Non-pigmented ciliary epithelial cell (primary cell): ENCODE measurements at regions not wholly inside any gene's neighbourhood (a gene's known extent, or its start where the extent isn't known, plus 50 kb on each side); places are given as distances from the start of the nearest gene placed in this dataset.

Experiments used
- DNase-seq: peaks from one replicate; pipeline ENCODE4 v3.0.0-alpha.2; 2010; ENCODE audit warnings: low read depth

DNA sequence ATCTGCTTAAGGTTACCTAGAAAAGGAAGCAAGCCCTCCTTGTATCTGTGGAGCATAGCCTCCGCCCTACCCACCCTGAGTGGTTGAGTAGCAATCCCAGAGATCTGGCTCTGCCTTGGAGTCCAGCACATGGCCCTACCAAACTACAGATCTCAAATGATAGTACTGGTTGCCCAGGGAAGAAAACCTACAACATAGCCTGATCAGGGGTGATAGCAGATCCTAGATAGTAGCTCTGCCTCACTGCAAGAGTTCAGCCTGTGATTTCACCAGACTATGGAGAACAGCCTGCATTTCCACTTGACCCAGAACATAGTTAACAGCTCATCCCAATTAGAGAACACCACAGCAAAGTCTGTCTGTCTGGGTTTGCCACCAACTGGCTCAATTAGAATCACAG lies 279.5 kb downstream of the ETNK1 start:
- no peak for DNase-seq

DNA sequence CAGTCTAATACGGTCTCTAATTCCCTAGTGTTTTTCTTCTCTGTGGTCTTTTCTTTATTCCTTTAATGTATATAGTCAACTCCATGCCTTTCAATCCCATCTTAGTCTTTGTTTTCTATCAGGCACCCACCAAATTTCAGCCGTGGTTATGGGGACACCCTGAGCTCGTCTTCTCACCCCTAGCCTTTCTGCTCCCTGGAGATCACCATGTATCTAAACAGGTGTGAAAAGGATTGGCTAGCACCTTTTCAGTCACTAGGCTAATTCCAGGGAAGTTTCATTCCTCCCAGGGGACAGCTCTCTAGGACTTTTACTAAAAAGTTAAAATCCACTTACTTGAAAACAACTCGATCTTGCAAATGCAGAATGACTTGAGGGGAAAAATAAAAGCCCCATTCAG lies 291.3 kb downstream of the ETNK1 start:
- DNase-seq = no peak

DNA sequence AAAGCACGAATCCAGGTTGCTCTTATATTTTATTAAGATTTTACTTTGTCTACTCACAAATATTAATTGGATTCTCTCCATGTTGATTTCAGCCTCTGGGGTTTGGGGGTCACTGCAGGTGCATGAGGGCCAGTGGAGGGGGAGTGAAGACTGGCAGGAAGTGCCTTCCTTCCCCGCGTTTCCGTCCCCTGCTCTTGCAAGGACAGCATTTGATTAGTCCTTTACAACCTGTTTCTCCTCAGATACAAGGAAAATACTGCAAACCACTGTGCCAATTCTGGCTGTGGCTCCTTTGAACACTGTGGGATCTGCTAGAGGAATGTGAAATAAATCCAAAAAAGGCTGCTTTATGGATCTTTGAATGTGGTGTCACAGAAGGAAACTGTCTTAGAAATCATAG lies 291.8 kb downstream of the ETNK1 start:
- no peak for DNase-seq

DNA sequence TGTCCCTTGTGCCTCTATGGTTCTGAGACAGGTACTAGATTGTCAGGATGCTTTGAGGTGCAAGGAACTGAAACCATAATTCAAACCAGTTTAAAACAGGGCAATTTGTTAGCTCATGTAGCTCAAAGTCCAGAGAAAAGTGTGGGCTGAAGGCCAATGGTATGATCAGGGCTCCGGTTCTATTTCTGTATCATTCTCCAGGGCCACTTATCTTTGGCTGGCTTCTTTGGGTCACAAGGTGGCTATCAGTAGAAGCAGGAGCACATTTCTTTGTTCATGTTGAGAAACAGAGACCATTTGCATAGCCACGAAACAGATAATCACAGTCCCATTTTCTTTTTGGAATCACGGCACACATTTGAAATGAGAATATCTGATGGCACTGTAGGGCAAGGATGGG lies 294.9 kb downstream of the ETNK1 start:
- DNase-seq = no peak

DNA sequence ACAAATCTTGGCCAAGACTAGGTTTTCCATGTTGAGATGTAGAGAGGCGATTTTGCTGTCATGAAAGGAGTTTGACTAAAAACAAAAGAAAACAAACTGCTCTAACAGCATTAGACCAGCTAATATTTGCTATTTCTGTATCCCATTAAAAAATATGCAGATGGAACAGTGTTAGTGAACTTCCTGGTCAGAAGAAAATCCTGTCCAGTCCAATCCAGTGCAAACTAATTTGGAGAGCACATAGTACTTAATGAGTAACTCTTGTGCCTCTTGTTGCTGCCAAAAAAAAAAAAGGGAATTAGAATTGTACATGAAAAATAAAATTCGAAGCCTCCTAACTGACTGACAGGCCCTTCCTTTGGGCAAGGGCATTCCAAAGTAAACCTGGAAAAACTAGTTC lies 298.8 kb downstream of the ETNK1 start:
- no peak for DNase-seq

DNA sequence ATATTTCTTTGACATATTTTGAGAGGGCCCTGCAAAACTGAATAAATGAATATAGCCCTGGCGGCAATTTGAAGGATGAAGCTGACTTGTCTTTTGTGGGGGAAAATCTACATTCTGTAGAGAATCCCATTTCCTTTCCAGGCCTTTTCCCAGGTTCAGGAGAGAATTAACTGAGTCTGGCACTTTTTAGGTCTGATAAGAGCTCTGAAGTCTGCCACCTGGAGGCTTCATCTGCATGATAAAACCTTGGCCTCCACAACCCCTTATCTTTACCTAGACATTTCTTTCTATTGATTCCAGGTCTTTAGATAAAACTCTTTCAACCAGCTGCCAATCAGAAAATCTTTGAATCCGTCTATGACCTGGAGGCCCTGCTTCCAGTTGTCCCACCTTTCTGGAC lies 299.4 kb downstream of the ETNK1 start:
- DNase-seq = no peak

DNA sequence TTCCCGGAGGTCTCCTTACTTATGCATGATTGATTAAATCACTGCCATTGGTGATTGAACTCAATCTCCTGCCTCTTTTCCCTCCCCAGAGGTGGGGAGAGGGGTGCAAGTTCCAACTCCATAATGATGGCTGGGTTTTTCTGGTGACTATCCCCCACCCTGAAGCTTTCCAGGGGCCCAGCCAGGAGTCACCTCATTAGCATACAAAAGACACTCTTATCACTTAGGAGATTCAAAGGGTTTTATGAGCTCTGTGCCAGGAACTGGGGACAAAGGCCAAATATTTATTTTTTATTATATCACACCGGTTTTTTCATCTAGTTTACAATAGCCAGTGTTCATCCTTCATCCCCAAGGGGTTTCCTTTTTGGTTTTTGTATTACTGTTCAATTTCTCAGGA lies 300.7 kb downstream of the ETNK1 start:
- no peak for DNase-seq

DNA sequence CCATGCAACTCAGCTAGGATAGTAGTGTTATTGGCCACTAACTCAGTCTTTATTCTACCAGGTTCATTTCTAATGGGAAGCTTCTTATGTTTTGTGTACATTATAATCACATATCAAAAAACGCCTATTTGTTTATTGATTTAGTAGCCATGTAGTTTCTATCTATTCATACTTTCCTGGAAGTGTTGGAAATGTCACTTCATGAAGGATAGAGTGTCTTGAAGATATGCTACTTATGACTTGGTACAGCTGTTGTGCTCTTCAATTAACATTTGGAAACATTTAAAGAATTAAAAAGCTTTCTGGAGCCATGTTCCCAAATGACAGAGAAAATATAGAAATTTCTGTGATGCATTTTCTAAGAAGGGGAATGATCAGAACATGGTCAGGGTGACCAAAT lies 307.5 kb downstream of the ETNK1 start:
- no peak for DNase-seq

DNA sequence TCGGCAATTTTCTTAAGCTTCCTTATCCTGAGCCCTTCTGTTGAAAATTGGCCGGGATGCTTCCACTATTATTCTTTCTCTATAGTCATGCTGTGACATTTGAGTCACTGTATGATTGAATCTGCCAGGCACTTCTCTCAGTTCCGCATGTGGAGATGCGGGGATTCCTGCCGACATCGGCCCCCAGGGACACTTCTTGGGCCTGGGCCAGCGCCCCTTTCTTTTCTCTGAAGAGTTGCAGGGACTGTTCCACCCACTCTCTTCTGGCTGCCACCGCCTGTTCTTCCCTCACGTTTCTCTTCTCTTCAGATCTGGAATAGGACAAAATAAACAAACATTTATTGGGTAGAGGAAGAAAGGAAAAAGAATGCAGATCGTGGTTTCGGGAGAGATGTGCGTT lies 310.1 kb downstream of the ETNK1 start:
- DNase-seq = no peak

DNA sequence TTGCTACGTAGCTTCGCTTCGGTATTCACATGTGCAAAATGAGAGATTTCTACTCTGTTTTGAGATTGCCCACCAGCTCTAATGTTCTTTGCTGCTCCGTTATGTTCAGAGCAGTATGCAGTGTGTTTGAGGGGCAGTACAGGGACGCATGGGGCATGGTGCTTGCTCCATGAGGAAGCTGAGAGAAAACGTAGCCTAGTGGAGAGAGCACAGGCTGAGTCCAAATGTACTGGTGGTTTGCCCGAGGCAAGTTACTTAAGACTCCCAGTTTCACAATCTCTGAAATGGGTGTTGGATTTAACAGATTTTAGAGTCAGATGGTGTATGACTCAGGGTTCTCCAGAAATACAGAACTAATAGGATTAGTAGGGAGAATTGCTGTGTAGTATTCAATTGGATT lies 310.5 kb downstream of the ETNK1 start:
- DNase-seq = no peak

DNA sequence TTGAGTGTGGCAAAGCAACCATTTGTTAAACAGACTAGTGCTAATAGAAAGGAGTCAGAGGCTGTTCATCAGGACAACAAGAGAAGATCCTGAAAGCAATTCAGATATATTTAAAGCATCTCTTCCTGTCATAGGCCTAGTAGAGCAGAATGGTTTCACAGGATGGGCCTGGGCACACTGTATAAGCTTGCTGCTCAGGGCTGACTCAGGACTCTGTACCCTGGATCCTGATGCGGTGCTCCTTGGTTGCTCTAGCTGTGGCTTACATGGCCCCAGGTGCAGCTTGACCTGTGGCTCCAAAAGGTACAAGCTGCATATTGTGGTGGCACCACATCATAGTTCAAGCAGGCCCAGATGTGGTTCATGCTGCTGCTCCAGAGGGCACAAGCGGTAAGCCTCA lies 313.4 kb downstream of the ETNK1 start:
- DNase-seq = no peak

DNA sequence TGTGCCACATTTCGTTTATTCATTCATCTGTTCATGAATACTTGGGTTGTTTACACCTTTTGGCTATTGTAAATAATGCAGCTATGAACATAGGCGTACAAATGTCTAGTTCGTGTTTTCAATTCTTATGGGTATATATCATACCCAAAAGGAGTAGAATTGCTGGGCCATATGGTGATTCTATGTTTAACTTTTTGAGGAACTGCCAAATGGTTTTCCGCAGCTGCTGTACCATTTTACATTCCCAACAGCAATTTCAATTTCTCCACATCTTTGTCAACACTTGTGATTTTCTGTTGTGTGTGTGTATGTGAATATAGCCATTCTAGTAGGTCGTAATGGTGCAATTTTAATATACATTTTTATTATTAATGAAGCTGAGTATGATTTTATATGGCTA lies 326.2 kb downstream of the ETNK1 start:
- DNase-seq = no peak

DNA sequence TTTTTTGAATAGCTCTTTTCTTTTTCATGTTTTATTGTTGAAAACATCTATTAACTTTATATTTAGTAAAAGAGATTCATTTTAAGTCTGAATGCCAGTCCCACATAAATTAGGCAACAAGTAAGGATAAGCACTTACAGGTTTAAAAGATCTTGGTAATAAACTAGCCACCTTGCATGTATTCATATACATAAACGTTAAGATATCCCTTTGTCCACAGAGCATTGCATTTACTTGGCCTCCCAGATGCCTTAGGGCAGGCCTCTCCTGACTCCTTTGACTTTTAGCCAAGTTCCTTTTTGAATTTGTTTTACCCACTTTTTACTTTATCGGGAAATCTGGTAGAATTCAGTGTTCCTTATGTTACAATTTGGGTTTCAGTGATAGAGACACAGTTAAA lies 331.7 kb downstream of the ETNK1 start:
- DNase-seq = no peak

DNA sequence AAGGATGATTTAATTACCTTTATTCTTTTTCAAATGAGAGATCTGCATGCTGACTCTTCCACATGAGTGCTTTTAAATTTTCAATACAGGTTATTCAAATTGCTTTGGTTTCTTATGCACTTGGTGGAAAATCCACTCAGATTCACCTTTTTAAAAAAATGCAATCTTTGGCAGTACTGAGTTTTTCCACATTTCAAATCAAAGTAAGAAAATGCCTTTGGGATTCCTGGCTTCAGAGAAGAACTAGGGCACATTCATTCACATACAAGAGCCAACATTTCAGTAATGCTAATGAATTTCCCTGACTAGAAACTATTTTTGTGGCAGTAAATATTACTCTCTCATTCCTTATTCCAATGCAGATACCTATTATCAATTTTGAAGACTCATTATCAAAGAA lies 342.2 kb downstream of the ETNK1 start:
- no peak for DNase-seq

DNA sequence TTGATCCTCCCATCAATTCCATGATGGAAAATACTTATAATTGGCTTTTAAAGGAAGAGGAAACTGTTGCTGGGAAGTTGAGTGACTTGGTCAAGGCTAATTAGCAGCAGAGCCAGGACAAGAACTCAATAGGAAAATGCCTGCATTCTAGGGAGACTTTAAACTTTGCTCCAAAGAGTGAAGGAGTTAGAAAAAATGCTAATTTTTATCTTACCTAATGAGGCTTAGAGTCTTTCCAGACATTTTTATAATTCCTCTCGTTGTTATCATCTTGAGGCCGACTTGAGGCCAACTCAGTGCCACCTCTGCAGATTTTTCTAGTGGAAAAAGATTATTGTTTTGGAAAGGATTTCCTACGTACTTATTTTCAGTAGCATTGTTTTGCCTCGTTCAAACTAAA lies 344.6 kb downstream of the ETNK1 start:
- DNase-seq = no peak

DNA sequence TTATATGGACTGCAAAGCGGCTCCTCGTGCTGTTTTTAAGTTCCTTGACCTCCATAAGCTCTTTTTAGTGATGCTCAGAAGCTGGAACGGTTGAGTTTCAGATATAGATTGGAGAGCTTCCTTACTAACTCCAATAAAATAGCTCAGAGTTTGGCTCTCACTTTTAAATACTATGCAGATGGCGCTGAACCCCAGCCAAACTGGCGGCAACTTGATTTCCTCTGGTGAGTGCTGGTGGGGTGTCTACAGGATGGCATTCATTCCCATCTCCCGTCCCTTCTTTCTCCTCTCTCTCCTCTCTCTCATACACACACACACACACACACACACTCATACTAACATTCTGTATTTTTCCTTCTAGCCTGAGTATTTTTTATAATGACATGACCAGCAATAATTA lies 346.3 kb downstream of the ETNK1 start:
- no peak for DNase-seq

DNA sequence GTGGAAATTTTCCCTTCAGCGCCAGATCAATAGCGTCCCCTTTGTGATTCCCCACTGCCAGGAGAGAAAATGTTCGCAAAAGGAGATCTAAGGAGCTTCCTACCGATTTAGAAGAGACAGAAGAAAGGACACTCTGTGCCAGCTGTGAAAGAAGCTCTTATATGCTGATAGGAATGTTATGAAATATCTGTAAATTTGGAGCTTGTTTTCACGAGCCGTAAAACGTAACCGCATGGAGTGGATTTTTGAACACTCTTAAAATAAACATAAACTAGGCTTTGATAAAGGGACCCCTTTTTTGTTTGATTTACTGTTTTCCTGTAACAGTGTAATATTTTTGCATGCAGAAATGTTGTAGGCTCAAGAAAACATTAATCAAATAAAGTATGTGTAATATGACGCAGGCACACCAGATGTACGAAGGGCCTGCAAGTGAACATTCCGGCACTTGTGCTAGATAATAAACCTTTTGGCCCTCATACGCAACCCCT lies 346.8 kb downstream of the ETNK1 start:
- DNase-seq = no peak

DNA sequence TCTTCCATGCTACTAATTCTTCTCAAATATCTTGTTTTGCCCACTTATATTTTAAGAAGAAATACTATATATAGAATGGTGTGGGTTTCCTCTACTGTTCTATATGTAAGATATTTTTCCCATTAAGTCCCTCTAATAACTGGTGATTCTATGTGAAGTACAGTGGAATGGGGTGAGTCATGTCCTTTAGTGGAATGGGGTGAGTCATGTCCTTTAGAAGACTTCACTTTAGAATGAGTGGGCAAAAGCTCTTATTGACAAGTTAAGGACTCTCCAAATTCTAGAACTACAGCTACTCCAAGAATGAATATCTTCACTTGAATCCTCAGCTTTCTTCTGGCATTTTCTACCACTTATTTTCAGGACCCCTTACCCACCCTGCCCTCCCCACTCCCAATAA lies 349.9 kb downstream of the ETNK1 start:
- peak; percentile 89 for DNase-seq

DNA sequence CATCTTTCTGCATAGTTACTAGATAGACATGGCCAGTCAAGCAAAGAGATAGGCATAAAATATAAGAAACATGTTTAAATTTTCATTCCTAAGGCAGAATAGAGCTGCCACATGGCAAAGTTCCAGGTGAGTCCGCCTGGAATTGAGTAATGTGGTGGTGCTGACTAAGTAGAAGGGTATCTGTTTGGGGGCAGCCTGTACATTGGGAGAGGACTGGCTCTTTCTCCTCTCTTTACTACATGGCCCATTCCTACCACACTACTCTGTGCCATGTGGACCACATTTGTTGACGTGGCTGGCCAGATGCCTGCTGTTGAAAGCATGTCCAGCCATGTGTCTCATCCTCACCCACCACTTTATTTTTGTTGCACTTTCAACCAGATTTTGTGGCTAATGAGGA lies 354.0 kb downstream of the ETNK1 start:
- peak; percentile 82 for DNase-seq

DNA sequence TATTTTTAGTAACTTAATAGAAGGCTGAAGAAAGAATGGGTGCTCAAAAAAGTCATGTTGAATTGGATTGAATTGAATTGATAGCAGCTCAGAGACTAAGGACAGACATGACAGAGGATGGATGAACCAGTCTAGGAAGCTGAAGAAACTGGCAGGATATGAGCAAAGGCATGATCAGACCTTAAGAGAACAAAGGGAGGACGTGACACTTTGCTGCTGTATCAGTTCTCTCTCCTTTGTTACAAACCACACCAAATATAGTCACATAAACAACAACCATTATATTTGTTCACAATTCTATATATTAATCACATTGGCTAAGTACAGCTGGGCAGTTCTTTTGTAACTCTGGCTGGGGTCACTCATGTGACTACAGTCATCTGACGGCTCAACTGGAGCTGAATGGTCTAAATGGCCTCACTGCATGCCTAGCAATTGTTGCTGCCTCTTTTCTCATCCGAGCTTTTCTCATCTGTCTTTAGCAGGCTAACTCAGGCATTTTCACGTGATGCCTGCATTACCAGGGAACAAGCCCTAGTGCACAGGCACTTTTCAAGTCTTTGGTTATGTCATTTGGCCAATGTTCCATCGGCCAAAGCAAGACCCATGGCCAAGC lies 355.0 kb downstream of the ETNK1 start:
- DNase-seq = no peak

DNA sequence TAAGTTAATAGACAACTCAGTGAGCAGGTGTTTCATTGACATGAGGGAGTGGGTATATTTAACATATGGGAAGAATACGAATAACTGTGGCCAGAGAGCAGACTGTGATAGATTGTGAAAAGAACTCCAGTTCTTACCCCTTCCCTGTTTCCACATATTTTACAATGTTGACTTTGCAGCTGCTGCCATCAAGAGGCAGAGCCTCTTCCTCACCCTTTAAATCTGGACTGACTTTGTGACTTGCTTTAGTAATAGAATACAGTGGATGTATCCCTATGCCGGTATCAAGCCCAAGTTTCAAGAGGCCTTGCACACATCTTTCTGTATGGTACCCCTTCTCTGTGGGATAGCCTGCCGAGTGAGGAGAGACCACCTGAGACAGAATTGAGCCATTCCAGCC lies 356.7 kb downstream of the ETNK1 start:
- no peak for DNase-seq

DNA sequence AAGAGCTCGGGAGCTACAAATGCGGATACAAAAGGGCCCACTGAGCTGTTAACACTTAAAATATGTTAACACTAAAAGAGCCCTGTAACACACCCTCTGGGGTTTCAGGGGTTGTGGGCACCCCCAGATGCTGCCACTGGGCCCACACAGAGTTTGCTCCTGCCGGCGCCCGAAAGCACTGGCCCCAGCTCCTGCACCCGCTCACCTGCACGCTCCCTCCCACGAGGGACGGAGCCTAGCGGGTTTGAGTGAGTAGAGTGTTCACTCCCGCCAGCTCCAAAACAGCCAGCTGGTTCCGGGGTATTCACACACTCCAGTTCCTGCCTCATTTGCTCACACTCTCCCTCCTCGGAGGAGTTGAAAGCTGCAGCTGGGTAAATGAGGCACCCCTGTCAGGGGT lies 357.7 kb downstream of the ETNK1 start:
- DNase-seq = no peak

DNA sequence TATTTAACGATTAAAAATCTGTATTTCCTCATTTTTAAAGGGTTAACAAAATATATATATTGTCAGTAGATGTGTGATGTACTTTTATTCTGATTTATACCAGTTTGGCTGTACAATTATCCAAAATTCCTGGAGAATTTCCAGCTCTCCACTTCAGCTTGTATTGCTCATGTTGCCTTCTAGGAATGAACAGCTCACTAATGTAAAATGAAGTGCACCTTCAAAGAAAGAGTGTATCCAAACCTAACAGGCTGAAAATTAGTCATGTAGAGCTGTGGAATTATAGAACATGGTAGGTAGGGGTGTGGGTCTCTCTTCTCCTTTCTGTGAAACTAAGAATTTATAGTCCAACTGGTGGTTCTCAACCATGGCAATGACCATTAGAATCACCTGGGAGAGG lies 362.0 kb downstream of the ETNK1 start:
- no peak for DNase-seq

DNA sequence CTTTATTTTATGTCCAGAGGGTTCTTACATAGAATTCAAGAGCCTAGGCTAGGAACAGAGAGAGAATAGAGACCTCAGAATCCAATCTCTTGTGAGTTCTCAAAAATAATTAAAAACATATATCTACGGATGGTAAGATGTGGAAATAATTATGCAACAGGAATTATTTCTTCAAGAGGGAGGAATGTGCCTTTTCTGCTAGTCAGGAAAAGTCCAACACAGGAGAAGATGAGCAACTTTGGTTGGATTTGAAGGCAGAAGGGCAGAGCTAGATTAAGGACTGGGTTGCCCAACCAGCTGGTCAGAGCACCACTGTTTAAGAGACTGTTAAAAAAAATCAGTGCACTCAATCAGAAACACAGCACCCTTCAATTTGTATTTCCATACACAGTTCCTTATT lies 365.5 kb downstream of the ETNK1 start:
- DNase-seq = no peak
